GM12865 (cell line): ENCODE measurements at regions not wholly inside any gene's neighbourhood (a gene's known extent, or its start where the extent isn't known, plus 50 kb on each side); places are given as distances from the start of the nearest gene placed in this dataset.

ENCODE experiments used
- DNase-seq: peaks from one replicate; pipeline ENCODE4 v3.0.0; 2010; ENCODE audit warnings: low read depth
- H3K4me3 ChIP-seq: 2 replicates; pipeline ENCODE4 v1.5.1; 2011; ENCODE audit warnings: mild to moderate bottlenecking, low read depth, low read length, control low read depth
- TF ChIP-seq, protein P1 (sequence below): IDR thresholded peaks from 2 replicates; pipeline ENCODE4 v1.5.1; 2011; ENCODE audit warnings: low read length, control low read depth, low read depth, inconsistent platforms; ENCODE audit not compliant: insufficient read depth; ENCODE audit errors: missing control alignments

DNA sequence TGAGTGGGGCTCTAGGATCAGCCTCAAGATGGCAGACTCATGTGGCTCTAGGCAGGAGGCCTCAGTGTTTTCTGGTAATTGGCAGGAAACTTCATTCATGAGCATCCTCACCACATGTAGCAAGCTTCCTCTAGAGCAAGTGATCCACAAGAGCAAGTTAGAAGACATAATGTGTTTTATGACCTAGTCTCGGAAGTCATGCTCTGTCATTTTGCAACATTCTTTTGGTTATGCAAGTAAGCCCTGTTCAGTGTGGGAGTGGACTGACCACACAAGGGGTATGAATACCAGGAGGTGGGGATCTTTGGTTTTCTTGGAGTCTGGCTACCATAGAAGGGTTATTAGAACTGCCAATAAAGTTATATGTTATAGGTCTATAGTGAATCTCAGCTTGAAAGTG lies 66.8 kb upstream of the STK39 start:
- no peak for DNase-seq
- H3K4me3 ChIP-seq, result no peak overlapping the region
- TF ChIP-seq, protein P1, sequence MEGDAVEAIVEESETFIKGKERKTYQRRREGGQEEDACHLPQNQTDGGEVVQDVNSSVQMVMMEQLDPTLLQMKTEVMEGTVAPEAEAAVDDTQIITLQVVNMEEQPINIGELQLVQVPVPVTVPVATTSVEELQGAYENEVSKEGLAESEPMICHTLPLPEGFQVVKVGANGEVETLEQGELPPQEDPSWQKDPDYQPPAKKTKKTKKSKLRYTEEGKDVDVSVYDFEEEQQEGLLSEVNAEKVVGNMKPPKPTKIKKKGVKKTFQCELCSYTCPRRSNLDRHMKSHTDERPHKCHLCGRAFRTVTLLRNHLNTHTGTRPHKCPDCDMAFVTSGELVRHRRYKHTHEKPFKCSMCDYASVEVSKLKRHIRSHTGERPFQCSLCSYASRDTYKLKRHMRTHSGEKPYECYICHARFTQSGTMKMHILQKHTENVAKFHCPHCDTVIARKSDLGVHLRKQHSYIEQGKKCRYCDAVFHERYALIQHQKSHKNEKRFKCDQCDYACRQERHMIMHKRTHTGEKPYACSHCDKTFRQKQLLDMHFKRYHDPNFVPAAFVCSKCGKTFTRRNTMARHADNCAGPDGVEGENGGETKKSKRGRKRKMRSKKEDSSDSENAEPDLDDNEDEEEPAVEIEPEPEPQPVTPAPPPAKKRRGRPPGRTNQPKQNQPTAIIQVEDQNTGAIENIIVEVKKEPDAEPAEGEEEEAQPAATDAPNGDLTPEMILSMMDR, result no peak

DNA sequence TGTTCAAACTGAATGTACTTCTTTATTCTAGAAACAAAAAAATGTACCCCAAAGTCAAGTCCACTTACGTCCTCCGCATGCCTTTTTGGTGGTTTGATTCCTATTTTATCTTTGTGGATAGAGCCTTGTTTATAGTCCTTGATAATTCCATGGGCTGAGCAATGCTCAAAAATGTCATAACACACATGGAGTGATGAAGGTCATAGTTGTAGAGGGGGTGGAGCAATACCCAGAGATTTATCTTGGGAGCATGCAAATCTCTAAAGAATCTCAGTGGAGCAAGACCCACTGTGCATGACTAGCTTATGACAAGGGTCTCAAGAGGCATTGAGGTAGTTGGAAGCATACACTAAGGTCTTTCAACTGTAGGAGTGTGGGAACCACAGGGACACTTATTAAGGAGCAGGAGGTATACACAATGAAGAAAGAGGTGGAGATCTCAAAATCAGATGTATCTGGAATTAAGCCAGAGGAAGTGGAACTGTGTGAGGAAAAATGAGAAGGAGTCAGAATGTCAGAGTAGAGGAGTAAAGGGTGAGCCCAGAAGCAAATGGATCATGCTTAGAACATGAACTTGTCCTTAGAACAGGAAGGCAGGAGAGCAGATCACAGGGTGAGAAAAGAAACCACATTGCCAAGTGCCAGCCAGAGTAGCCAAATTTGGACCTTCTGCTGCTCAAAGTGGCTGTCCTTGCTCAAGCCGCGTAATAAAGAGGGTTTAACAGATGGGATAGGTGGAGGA lies 68.1 kb upstream of the STK39 start:
- no peak for DNase-seq
- no peak overlapping the region for H3K4me3 ChIP-seq
- TF ChIP-seq, protein P1, result no peak

DNA sequence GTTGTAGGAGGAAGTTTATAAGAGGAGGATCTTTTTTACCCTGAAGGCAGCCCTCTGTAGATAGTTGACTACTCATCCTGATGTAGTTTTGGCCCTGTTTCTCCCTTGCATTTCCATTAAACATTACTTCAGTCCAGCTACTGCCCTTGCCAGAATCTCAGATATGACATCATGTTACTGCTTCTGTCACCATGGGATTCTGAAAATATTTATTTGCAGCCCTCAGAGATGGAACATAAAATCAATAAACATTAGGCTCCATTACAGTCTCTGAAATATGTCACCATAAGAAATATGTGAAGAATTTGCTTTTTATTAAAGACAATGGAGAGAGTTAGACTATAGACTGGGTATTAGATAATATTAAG lies 68.7 kb upstream of the STK39 start:
- no peak overlapping the region for H3K4me3 ChIP-seq
- TF ChIP-seq, protein P1, result no peak
- no peak for DNase-seq

DNA sequence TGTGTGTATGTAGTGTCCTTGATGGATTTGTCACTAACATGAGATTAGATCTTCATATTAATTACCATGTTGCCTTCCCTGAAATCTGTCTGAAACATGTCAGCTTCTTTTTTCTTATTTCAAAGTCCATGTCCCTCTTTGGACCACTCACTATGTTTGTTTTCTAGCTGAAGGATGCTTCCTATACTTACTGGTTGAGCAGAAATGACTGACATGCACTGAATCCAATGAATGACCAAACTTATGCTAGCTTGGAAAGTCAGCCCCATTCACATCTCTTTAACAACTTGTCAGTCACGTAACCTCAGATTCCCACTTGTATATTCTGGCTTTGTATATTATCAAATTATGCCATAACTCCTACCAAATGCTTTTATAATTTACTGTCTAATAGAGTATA lies 69.9 kb upstream of the STK39 start:
- no peak overlapping the region for H3K4me3 ChIP-seq
- no peak for DNase-seq
- TF ChIP-seq, protein P1, result no peak

DNA sequence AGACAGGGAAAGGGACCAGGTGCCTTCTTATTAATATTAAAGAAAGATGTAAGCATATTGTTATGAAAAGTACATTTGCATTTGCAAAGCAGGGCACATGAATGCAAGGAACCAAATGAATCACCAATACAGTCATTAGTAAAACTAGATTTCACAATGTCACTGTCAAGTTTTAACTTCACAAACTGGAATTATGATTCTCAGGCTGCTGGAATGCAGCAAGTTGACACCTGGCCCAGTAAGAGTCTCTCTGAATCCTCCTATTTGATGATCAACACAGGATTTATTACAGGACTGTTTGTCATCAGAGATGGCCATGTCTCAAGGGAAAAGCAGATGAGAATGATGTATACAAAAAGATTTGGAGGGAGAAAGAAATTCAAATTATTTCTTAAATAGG lies 72.9 kb upstream of the STK39 start:
- TF ChIP-seq, protein P1, result no peak
- H3K4me3 ChIP-seq, result no peak overlapping the region
- no peak for DNase-seq

DNA sequence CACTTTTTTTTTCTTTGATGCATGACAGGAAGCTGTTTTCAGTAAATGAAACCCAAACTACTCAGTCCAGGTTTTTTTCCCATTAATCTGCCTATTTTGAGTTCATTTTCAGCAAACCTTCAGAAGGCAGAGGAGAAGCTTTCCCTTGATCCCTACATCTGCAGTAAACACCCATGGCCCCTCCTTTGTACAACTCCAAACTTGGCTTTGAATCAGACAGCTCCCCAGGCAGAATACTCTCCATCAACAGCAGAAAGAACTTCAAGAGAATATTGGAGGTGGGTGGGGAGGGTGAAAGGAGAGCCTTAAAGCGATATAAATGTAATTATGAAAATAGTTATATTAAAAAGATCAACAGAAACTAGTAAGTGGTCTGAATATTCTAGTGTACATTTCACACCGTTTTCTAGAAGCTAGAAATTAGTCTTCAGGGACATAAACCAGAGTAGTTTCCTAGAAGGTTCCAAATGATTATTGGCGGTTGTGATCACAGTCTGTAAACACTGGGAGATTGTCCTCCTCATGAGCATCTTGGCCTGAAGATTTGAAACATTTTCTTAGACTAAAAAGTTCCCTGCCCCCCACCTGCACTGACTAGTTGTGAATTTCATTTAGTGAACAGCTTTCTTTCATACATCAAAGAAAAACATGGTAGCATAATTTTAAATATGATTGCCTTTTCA lies 75.1 kb upstream of the STK39 start:
- TF ChIP-seq, protein P1, result no peak
- DNase-seq, result no peak
- H3K4me3 ChIP-seq, result no peak overlapping the region
